ENCODE measurements at regions not wholly inside any gene's neighbourhood (a gene's known extent, or its start where the extent isn't known, plus 50 kb on each side); places are given as distances from the start of the nearest gene placed in this dataset.

GRCh38 chr2:18483896-18484295 lies 76.6 kb downstream of the RDH14 start:
- H3K4me3 Mint-ChIP-seq, result no peak overlapping the region
- no peak for ATAC-seq
- H3K36me3 Mint-ChIP-seq, result no peaks in the 10 kb centered on the region
- H3K9me3 Mint-ChIP-seq, result no peaks in the 10 kb centered on the region
- no peak for DNase-seq
- no peak overlapping the region for H3K27ac Mint-ChIP-seq
- peaks cover 0 to 8% (median 2%) of the 10 kb centered on the region in 5 donors for H3K27me3 Mint-ChIP-seq
- no peaks in the 10 kb centered on the region for H3K4me1 Mint-ChIP-seq
- POLR2A ChIA-PET, result no interaction called here

- POLR2A ChIA-PET, result no interaction called here
- no peak overlapping the region for H3K27ac Mint-ChIP-seq
- ATAC-seq, result no peak
Measured at GRCh38 chr2:18482666-18483065, 77.8 kb downstream of the RDH14 start.

DNA sequence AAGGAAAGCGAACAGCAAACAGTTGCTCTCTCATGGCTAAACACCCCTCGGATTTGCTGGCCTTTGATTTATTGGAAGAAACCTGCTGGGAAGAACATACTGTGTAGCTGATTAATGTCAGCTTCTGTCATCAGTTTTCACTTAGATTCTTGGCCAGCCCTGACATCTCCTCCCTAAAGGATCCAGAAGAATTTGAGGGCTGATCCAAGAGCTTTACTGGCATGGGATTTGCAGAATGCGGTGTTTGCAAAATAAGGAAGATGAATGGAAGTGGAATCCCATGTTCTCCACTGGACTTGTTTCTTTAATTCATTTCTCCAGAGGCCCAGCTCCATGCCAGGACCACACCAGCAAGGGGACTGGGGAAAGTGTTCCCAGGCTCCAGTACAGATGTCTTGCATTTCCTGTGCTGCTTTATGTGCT lies 80.5 kb downstream of the RDH14 start:
- ATAC-seq, result no peak
- Mint-ChIP-seq H3K27me3 (peaks cover 0 to 8% (median 2%) of the 10 kb centered on the region in 5 donors), H3K4me1 (no peaks in the 10 kb centered on the region), H3K9me3 (no peaks in the 10 kb centered on the region), H3K27ac (no peak overlapping the region), H3K4me3 (no peak overlapping the region), H3K36me3 (no peaks in the 10 kb centered on the region)
- DNase-seq, result no peak
- POLR2A ChIA-PET, result no interaction called here

More at GRCh38 chr2:18482666-18483065, 77.8 kb downstream of the RDH14 start:
- no peaks in the 10 kb centered on the region for H3K36me3 Mint-ChIP-seq
- no peak for DNase-seq
- no peak overlapping the region for H3K4me3 Mint-ChIP-seq
- no peaks in the 10 kb centered on the region for H3K9me3 Mint-ChIP-seq
- peaks cover 0 to 8% (median 2%) of the 10 kb centered on the region in 5 donors for H3K27me3 Mint-ChIP-seq
- H3K4me1 Mint-ChIP-seq, result no peaks in the 10 kb centered on the region

DNA sequence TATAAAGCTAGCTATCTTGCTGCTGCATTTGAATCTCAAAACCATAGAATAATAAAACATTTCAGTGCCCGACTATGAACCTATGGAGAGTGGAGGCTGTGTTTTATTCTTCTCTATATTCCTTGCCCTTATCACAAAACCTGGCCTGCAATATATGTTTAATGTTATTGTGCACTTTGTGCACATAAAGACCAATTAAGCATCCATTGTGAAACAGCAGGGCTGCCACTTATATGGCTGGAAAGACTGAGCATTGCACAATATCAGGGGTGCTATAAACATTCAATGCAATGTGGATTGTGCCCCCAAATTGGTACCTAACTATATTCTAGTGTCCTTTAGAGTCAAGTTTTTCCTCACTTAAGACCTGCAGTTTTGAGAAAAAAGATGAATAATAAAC lies 83.2 kb downstream of the RDH14 start:
- Mint-ChIP-seq H3K9me3 (no peaks in the 10 kb centered on the region), H3K27me3 (peaks cover 0 to 22% (median 8%) of the 10 kb centered on the region in 5 donors), H3K4me1 (no peaks in the 10 kb centered on the region), H3K4me3 (no peak overlapping the region), H3K27ac (no peak overlapping the region), H3K36me3 (no peaks in the 10 kb centered on the region)
- DNase-seq (no peak), ATAC-seq (no peak)
- POLR2A ChIA-PET, result no interaction called here

- H3K36me3 Mint-ChIP-seq, result no peaks in the 10 kb centered on the region
- H3K4me3 Mint-ChIP-seq, result no peak overlapping the region
- H3K4me1 Mint-ChIP-seq, result no peaks in the 10 kb centered on the region
- no peak overlapping the region for H3K27ac Mint-ChIP-seq
- ATAC-seq (no peak), DNase-seq (no peak)
- peaks cover 0 to 22% (median 11%) of the 10 kb centered on the region in 5 donors for H3K27me3 Mint-ChIP-seq
- no peaks in the 10 kb centered on the region for H3K9me3 Mint-ChIP-seq
- POLR2A ChIA-PET, result no interaction called here
Measured at GRCh38 chr2:18476484-18476883, 84.0 kb downstream of the RDH14 start.

- Mint-ChIP-seq H3K27me3 (peaks cover 2 to 28% (median 16%) of the 10 kb centered on the region in 5 donors), H3K27ac (no peak overlapping the region)
- POLR2A ChIA-PET, result no interaction called here
Measured at GRCh38 chr2:18475884-18476283, 84.6 kb downstream of the RDH14 start.

GRCh38 chr2:18474700-18475099 lies 85.8 kb downstream of the RDH14 start:
- ATAC-seq (no peak), DNase-seq (no peak)
- no peak overlapping the region for H3K4me3 Mint-ChIP-seq
- H3K36me3 Mint-ChIP-seq, result no peaks in the 10 kb centered on the region
- POLR2A ChIA-PET, result no interaction called here
- no peaks in the 10 kb centered on the region for H3K4me1 Mint-ChIP-seq
- H3K27me3 Mint-ChIP-seq, result peaks cover 3 to 27% (median 16%) of the 10 kb centered on the region in 5 donors
- no peak overlapping the region for H3K27ac Mint-ChIP-seq
- H3K9me3 Mint-ChIP-seq, result no peaks in the 10 kb centered on the region

More at GRCh38 chr2:18475884-18476283, 84.6 kb downstream of the RDH14 start:
- Mint-ChIP-seq H3K4me3 (no peak overlapping the region), H3K9me3 (no peaks in the 10 kb centered on the region), H3K36me3 (no peaks in the 10 kb centered on the region), H3K4me1 (no peaks in the 10 kb centered on the region)
- no peak for DNase-seq
- ATAC-seq, result no peak

GRCh38 chr2:18473241-18474181 lies 86.9 kb downstream of the RDH14 start:
- Mint-ChIP-seq H3K4me1 (no peaks in the 10 kb centered on the region), H3K27ac (no peak overlapping the region), H3K27me3 (peaks cover 5 to 24% (median 16%) of the 10 kb centered on the region in 5 donors), H3K4me3 (no peak overlapping the region), H3K9me3 (no peaks in the 10 kb centered on the region), H3K36me3 (no peaks in the 10 kb centered on the region)
- DNase-seq, result no peak
- ATAC-seq, result no peak
- POLR2A ChIA-PET, result no interaction called here

DNA sequence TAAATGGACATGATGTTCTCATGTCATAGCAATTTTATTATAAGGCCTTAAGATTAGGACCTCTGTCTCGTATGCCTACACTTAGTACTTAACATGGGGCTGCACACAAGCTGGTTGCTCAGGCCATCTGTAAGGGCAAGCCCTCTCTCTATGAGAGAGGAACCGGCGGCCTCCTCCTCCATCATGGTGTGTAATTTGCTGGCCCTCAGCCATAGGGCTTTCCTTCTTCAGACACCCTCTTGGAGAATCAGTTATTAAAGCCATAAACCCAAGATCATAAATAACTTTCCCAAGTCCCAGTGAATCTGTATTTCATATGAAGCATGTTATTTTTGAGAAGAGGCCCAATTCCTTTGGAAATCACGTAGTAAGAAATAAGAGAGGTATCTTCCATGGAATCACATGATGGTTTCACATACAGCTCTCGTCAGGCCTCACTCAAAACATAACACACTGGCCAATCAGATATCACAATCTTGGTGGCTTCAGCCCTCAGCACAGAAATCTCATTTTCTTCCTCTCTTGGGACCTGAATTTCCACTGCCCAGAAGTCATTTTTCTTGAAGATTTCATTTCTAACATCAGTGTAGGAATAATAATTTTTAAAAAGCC lies 92.6 kb downstream of the RDH14 start:
- ATAC-seq (no peak), DNase-seq (no peak)
- Mint-ChIP-seq H3K9me3 (peaks cover 0 to 4% (median 0%) of the 10 kb centered on the region in 9 donors), H3K27ac (no peak overlapping the region), H3K4me1 (no peaks in the 10 kb centered on the region), H3K4me3 (no peak overlapping the region), H3K36me3 (no peaks in the 10 kb centered on the region), H3K27me3 (peaks cover 11 to 49% (median 28%) of the 10 kb centered on the region in 5 donors)
- POLR2A ChIA-PET, result no interaction called here

- Mint-ChIP-seq H3K36me3 (no peaks in the 10 kb centered on the region), H3K27me3 (peaks cover 16 to 62% (median 29%) of the 10 kb centered on the region in 5 donors), H3K4me1 (no peaks in the 10 kb centered on the region), H3K27ac (no peak overlapping the region), H3K4me3 (no peak overlapping the region), H3K9me3 (peaks cover 0 to 5% (median 0%) of the 10 kb centered on the region in 9 donors)
- DNase-seq (no peak), ATAC-seq (no peak)
- POLR2A ChIA-PET, result no interaction called here
Measured at GRCh38 chr2:18465979-18466378, 94.5 kb downstream of the RDH14 start.

DNA sequence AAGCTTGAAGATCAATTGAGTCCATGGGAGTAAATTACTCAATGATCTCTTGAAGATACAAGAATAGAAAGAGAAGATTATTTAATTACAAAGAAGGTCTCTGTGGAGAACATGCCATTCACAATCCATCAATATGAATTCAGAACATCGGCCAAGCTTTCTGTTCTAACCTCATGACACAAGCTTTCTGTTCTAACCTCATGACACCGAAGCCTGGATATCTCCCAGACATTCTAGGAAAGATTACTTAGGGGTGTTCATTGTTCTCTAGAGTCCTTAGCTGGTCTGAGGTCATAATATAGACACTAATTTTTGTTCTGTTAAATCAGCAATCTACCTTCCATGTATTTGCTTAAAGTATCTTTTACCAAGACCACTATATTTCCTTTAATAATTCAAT lies 95.5 kb downstream of the RDH14 start:
- DNase-seq (no peak), ATAC-seq (no peak)
- Mint-ChIP-seq H3K27me3 (peaks cover 16 to 68% (median 28%) of the 10 kb centered on the region in 5 donors), H3K4me1 (no peaks in the 10 kb centered on the region), H3K9me3 (peaks cover 0 to 6% (median 0%) of the 10 kb centered on the region in 9 donors), H3K36me3 (peaks cover 0 to 1% (median 0%) of the 10 kb centered on the region in 3 donors), H3K27ac (no peak overlapping the region), H3K4me3 (no peak overlapping the region)
- POLR2A ChIA-PET, result no interaction called here

DNA sequence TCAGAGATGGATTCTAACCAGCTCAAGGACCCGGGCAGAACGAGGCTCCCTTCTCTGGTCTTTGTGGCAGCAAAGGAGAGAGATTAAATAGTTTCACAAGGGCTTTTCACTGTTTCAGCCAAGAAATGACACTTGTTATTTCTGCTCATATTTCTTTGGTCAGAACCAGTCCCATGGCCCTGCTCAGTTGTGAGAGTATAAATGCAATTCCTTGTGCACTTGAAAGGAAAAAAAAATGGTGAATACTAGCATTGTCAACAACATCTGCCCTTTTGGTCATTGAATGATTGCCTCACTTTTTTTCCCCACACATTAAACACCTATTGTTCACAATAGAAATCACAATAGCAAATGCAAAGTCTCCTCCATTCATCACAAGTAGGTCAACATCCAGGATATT lies 104.4 kb downstream of the RDH14 start:
- Mint-ChIP-seq H3K27me3 (peaks cover 8 to 38% (median 20%) of the 10 kb centered on the region in 5 donors), H3K4me1 (no peaks in the 10 kb centered on the region), H3K36me3 (peaks cover 0 to 5% (median 0%) of the 10 kb centered on the region in 3 donors), H3K4me3 (no peak overlapping the region), H3K27ac (no peak overlapping the region), H3K9me3 (peaks cover 0 to 9% (median 4%) of the 10 kb centered on the region in 9 donors)
- POLR2A ChIA-PET, result no interaction called here
- no peak for ATAC-seq
- DNase-seq, result no peak

DNA sequence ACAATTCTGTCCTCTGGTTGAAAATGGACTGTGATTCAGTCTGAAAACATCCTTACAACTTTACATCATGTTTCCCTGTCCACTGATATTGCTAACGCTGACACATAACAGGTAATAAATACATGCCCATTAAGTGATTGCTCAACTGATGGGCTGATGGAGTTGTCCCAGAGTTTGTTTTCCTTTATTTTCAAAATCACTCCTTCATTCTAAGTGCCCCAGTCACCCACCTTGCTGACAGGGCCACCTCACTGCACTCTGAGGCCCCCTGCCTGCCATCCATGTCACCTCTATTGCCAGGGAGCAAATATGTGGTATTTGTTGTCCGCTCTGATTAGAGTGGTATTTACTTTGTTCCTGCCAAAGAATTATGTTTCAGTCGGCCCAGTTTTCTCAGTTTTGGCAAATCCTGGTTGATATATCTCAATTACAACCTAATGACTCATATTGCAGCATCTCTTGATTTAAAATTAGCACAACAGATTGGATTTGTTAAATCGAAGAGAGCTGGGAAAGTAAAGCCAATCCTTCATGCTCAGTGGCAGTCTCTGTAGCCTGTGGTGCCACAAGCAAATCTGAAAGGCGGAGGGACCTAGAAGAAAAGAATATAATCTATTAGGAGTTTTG lies 105.1 kb downstream of the RDH14 start:
- H3K27ac Mint-ChIP-seq, result no peak overlapping the region
- POLR2A ChIA-PET, result no interaction called here
- ATAC-seq (no peak), DNase-seq (no peak)
- H3K27me3 Mint-ChIP-seq, result peaks cover 8 to 37% (median 20%) of the 10 kb centered on the region in 5 donors
- H3K9me3 Mint-ChIP-seq, result peaks cover 0 to 8% (median 4%) of the 10 kb centered on the region in 9 donors
- H3K4me1 Mint-ChIP-seq, result no peaks in the 10 kb centered on the region
- peaks cover 0 to 5% (median 0%) of the 10 kb centered on the region in 3 donors for H3K36me3 Mint-ChIP-seq
- no peak overlapping the region for H3K4me3 Mint-ChIP-seq

All from naive thymus-derived CD8-positive, alpha-beta T cell (primary cell).